ENCODE measurements at regions not wholly inside any gene's neighbourhood (a gene's known extent, or its start where the extent isn't known, plus 50 kb on each side); places are given as distances from the start of the nearest gene placed in this dataset.

GRCh38 chr11:28547321-28547741 lies 439.1 kb downstream of the METTL15 start:
- Histone ChIP-seq H3K4me1 (ENCODE audit: insufficient read depth, low read length, poor library complexity, severe bottlenecking) (no peaks in the 10 kb centered on the region), H3K9me2 (replicated peaks; ENCODE audit: low read depth, low read length) (no peaks in the 10 kb centered on the region), H3F3A (ENCODE audit: low read depth) (no peaks in the 10 kb centered on the region), H2AFZ (ENCODE audit: low read length) (no peak overlapping the region), H3K4me2 (ENCODE audit: low read depth, low read length, poor library complexity, severe bottlenecking) (no peak overlapping the region), H3K9me3 (ENCODE audit: insufficient read depth, low read depth, low read length) (no peaks in the 10 kb centered on the region), H3K36me3 (ENCODE audit: insufficient read depth, low read length) (no peaks in the 10 kb centered on the region), H3K4me3 (ENCODE audit: low read length, poor library complexity, severe bottlenecking) (no peak overlapping the region), H3K9ac (ENCODE audit: low read depth, low read length, poor library complexity, severe bottlenecking) (no peak overlapping the region), H3K79me2 (ENCODE audit: insufficient read depth, low read length) (no peaks in the 10 kb centered on the region), H4K20me1 (ENCODE audit: insufficient read depth, low read length, poor library complexity, severe bottlenecking) (no peaks in the 10 kb centered on the region), H3K27me3 (ENCODE audit: insufficient read depth, low read length, poor library complexity, severe bottlenecking) (no peaks in the 10 kb centered on the region)
- TF ChIP-seq EZH2phosphoT487 (IDR thresholded peaks at IDR 0.05; ENCODE audit: borderline replicate concordance) (no peak), CTCF (conservative IDR thresholded peaks at IDR 0.05; ENCODE audit: low read length) (no peak)

- Histone ChIP-seq H3K36me3 (ENCODE audit: insufficient read depth, low read length) (no peaks in the 10 kb centered on the region), H3K4me3 (ENCODE audit: low read length, poor library complexity, severe bottlenecking) (no peak overlapping the region)
Observed at GRCh38 chr11:28545536-28545935, 437.3 kb downstream of the METTL15 start.

GRCh38 chr11:28542561-28542960 lies 434.4 kb downstream of the METTL15 start:
- H2AFZ ChIP-seq (ENCODE audit: low read length): no peak overlapping the region
- H3K36me3 ChIP-seq (ENCODE audit: insufficient read depth, low read length): no peaks in the 10 kb centered on the region
- H3K79me2 ChIP-seq (ENCODE audit: insufficient read depth, low read length): no peaks in the 10 kb centered on the region
- no peaks in the 10 kb centered on the region for H3K9me3 ChIP-seq (ENCODE audit: insufficient read depth, low read depth, low read length)
- TF ChIP-seq CTCF (conservative IDR thresholded peaks at IDR 0.05; ENCODE audit: low read length): no peak
- TF ChIP-seq EZH2phosphoT487 (IDR thresholded peaks at IDR 0.05; ENCODE audit: borderline replicate concordance): no peak
- H3F3A ChIP-seq (ENCODE audit: low read depth): no peaks in the 10 kb centered on the region
- no peaks in the 10 kb centered on the region for H3K4me1 ChIP-seq (ENCODE audit: insufficient read depth, low read length, poor library complexity, severe bottlenecking)
- no peak overlapping the region for H3K9ac ChIP-seq (ENCODE audit: low read depth, low read length, poor library complexity, severe bottlenecking)
- H4K20me1 ChIP-seq (ENCODE audit: insufficient read depth, low read length, poor library complexity, severe bottlenecking): no peaks in the 10 kb centered on the region
- H3K4me2 ChIP-seq (ENCODE audit: low read depth, low read length, poor library complexity, severe bottlenecking): no peak overlapping the region
- no peak overlapping the region for H3K4me3 ChIP-seq (ENCODE audit: low read length, poor library complexity, severe bottlenecking)
- H3K9me2 ChIP-seq (replicated peaks; ENCODE audit: low read depth, low read length): no peaks in the 10 kb centered on the region
- H3K27me3 ChIP-seq (ENCODE audit: insufficient read depth, low read length, poor library complexity, severe bottlenecking): no peaks in the 10 kb centered on the region

More at GRCh38 chr11:28545536-28545935, 437.3 kb downstream of the METTL15 start:
- Histone ChIP-seq H4K20me1 (ENCODE audit: insufficient read depth, low read length, poor library complexity, severe bottlenecking) (no peaks in the 10 kb centered on the region), H3K79me2 (ENCODE audit: insufficient read depth, low read length) (no peaks in the 10 kb centered on the region), H3K4me1 (ENCODE audit: insufficient read depth, low read length, poor library complexity, severe bottlenecking) (no peaks in the 10 kb centered on the region), H3K9me2 (replicated peaks; ENCODE audit: low read depth, low read length) (no peaks in the 10 kb centered on the region), H3K9me3 (ENCODE audit: insufficient read depth, low read depth, low read length) (no peaks in the 10 kb centered on the region), H3F3A (ENCODE audit: low read depth) (no peaks in the 10 kb centered on the region), H3K4me2 (ENCODE audit: low read depth, low read length, poor library complexity, severe bottlenecking) (no peak overlapping the region), H3K9ac (ENCODE audit: low read depth, low read length, poor library complexity, severe bottlenecking) (no peak overlapping the region), H3K27me3 (ENCODE audit: insufficient read depth, low read length, poor library complexity, severe bottlenecking) (no peaks in the 10 kb centered on the region), H2AFZ (ENCODE audit: low read length) (no peak overlapping the region)
- no peak for TF ChIP-seq CTCF (conservative IDR thresholded peaks at IDR 0.05; ENCODE audit: low read length)
- no peak for TF ChIP-seq EZH2phosphoT487 (IDR thresholded peaks at IDR 0.05; ENCODE audit: borderline replicate concordance)

Data from Loucy (cell line).